HepG2 (cell line): ENCODE measurements at regions not wholly inside any gene's neighbourhood (a gene's known extent, or its start where the extent isn't known, plus 50 kb on each side); places are given as distances from the start of the nearest gene placed in this dataset.

Experiments
- HNRNPL ChIP-seq: fragments of 200-400 bp; formaldehyde crosslinking; IDR thresholded peaks from 2 replicates; pipeline ENCODE4 v1.6.1; 2017; ENCODE audit warnings: mild to moderate bottlenecking, low read depth, low read length
- HNRNPLL ChIP-seq: fragments of 200-400 bp; formaldehyde crosslinking; IDR thresholded peaks from 2 replicates; pipeline ENCODE4 v1.6.1; 2017; ENCODE audit warnings: mild to moderate bottlenecking, low read depth, low read length; ENCODE audit not compliant: poor library complexity, severe bottlenecking
- IRF9 ChIP-seq: sonication (generic); formaldehyde crosslinking; IDR thresholded peaks from 2 replicates; pipeline ENCODE4 v1.8.0; 2022; ENCODE audit warnings: missing genetic modification reagents, mild to moderate bottlenecking, borderline replicate concordance
- PATZ1 ChIP-seq: sonication (generic); formaldehyde crosslinking; IDR thresholded peaks from 2 replicates; pipeline ENCODE4 v1.4.0; 2020; ENCODE audit warnings: missing genetic modification reagents
- POLR2AphosphoS2 ChIP-seq: IDR thresholded peaks from 2 replicates; pipeline ENCODE4 v1.6.1; 2011; ENCODE audit warnings: low read depth, low read length, improper control_type of control experiment
- SRY ChIP-seq: sonication (generic); formaldehyde crosslinking; IDR thresholded peaks from 2 replicates; pipeline ENCODE4 v1.8.0; 2022; ENCODE audit warnings: mild to moderate bottlenecking, missing genetic modification reagents
- UBTF ChIP-seq: sonication (generic); formaldehyde crosslinking; IDR thresholded peaks from 2 replicates; pipeline ENCODE4 v1.4.0; 2020; ENCODE audit warnings: mild to moderate bottlenecking, missing genetic modification reagents
- ZNF414 ChIP-seq: sonication (generic); formaldehyde crosslinking; IDR thresholded peaks from 2 replicates; pipeline ENCODE4 v1.5.0; 2020; ENCODE audit warnings: missing genetic modification reagents
- ZNF597 ChIP-seq: sonication (generic); formaldehyde crosslinking; IDR thresholded peaks from 2 replicates; pipeline ENCODE4 v1.5.0; 2020; ENCODE audit warnings: missing genetic modification reagents
- ZNF614 ChIP-seq: IDR thresholded peaks from 2 replicates; pipeline ENCODE4 v1.6.1; 2018; ENCODE audit warnings: missing biosample characterization, missing genetic modification reagents, inconsistent platforms, borderline replicate concordance
- ZNF691 ChIP-seq: sonication (generic); formaldehyde crosslinking; IDR thresholded peaks from 2 replicates; pipeline ENCODE4 v1.4.0; 2020; ENCODE audit warnings: missing genetic modification reagents, low read depth, mild to moderate bottlenecking, borderline replicate concordance
- ZNF740 ChIP-seq: sonication (generic); formaldehyde crosslinking; IDR thresholded peaks from 2 replicates; pipeline ENCODE4 v1.4.0; 2020; ENCODE audit warnings: missing genetic modification reagents
- ZNF788 ChIP-seq: sonication (generic); formaldehyde crosslinking; IDR thresholded peaks from 2 replicates; pipeline ENCODE4 v1.5.0; 2020; ENCODE audit warnings: mild to moderate bottlenecking, missing genetic modification reagents, borderline replicate concordance
- ZSCAN22 ChIP-seq: sonication (generic); formaldehyde crosslinking; IDR thresholded peaks from 2 replicates; pipeline ENCODE4 v1.4.0; 2020; ENCODE audit warnings: mild to moderate bottlenecking, missing genetic modification reagents
- ZSCAN29 ChIP-seq: sonication (generic); formaldehyde crosslinking; conservative IDR thresholded peaks from 2 replicates; pipeline ENCODE4 v1.4.0; 2020; ENCODE audit warnings: mild to moderate bottlenecking, missing genetic modification reagents

- peak; percentile 81; the same call in 1 of the 2 replicates for TF ChIP-seq ZNF414 (CRISPR knock-in tag)
- peak; percentile 88; the same call in 1 of the 2 replicates for TF ChIP-seq ZSCAN29
- peak; percentile 41; the same call in 1 of the 2 replicates for TF ChIP-seq ZNF788 (CRISPR knock-in tag)
- TF ChIP-seq HNRNPLL = no peak
- TF ChIP-seq ZNF614 = peak; percentile 90
- TF ChIP-seq ZNF597 (CRISPR knock-in tag) = no peak
- TF ChIP-seq HNRNPL = peak; percentile 100
- peak; percentile 43; the same call in 1 of the 2 replicates for TF ChIP-seq IRF9 (CRISPR knock-in tag)
- TF ChIP-seq ZNF691 (CRISPR knock-in tag) = peak; percentile 85; the same call in 1 of the 2 replicates
- TF ChIP-seq ZSCAN22 (CRISPR knock-in tag) = no peak
- no peak for TF ChIP-seq POLR2AphosphoS2
- peak; percentile 77 for TF ChIP-seq PATZ1
- TF ChIP-seq ZNF740 (CRISPR knock-in tag) = no peak
- TF ChIP-seq UBTF (CRISPR knock-in tag) = peak; percentile 67
- no peak for TF ChIP-seq SRY (CRISPR knock-in tag)
Measured at GRCh38 chr7:96415293-96415940, 93.5 kb upstream of the SLC25A13 start (continued).
